Stimulated activated CD4-positive, alpha-beta T cell treated with anti-CD3 and anti-CD28 coated beads, Interleukin-1b, Interleukin-23, amount 100 ng/mL, for 1 hour (primary cell): ENCODE measurements at regions not wholly inside any gene's neighbourhood (a gene's known extent, or its start where the extent isn't known, plus 50 kb on each side); places are given as distances from the start of the nearest gene placed in this dataset.

Experiments used
- DNase-seq, 2 donors: peaks; one replicate each; pipeline ENCODE4 v3.0.0-alpha.2; 2020; ENCODE audit warnings: low read depth in 2 of 2

DNA sequence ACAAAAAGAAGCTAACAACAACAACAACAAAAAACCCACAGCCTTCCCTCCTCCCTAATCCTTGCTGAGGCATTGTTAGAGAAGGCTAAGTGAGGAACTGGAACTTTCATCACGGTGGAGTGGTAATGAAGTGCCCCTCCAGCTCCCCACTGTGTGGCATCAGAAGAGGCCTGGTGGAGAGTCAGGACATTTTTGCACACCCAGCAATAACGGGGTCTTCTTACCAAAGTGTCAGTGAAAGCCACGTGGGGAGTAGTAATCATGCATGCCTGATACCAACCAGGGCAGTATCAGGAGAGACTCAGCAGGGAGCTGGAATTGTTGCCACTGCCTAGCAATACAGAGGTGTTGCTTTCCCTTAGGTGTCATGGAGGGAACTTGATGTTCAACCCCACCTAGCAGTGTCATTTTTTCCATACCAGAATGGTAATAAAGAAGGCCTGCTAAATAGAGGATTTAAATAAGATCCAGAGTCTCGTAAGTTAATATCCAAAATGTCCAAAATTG is 299.7 kb upstream of the RGS6 start:
- no peak for DNase-seq

DNA sequence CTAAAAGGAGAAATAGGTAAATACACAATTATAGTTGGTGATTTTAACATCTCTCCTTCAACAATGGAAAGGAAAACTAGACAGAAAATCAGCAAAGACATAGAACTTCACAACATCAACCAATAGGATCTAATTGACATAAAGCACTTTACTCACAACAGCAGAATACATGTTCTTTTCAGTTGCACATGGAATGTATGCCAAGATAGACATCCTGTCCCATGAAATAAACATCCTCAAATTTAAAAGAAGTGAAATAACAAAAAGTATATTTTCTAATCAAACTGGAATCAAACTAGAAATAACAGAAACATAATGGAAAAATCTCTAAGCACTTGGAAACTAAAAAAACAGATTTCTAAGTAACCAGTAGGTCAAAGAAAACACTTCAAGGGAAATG is 296.2 kb upstream of the RGS6 start:
- no peak for DNase-seq

DNA sequence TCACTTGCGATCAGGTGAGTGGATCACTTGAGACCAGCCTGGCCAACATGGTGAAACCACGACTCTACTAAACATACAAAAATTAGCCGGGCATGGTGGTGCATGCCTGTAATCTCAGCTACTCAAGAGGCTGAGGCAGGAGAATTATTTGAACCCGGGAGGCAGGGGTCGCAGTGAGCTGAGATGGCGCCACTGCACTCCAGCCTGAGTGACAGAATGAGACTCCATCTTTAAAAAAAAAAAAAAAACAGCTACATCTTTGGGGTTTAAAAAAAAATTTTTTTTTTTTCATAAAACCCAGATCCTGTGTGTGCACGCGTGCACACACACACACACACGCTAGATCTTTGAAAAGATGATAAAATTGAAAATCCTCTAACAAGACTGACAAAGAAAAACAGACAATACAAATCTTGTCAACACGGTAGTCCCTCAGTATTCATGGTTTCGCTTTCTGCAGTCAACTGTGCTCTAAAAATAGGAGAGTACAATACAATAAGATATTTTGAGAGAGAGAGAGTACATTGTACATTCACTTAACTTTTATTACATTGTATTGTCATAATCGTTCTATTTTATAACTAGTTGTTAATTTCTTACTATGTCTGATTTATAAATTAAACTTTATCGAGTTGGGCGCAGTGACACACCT is 295.3 kb upstream of the RGS6 start:
- no peak for DNase-seq

DNA sequence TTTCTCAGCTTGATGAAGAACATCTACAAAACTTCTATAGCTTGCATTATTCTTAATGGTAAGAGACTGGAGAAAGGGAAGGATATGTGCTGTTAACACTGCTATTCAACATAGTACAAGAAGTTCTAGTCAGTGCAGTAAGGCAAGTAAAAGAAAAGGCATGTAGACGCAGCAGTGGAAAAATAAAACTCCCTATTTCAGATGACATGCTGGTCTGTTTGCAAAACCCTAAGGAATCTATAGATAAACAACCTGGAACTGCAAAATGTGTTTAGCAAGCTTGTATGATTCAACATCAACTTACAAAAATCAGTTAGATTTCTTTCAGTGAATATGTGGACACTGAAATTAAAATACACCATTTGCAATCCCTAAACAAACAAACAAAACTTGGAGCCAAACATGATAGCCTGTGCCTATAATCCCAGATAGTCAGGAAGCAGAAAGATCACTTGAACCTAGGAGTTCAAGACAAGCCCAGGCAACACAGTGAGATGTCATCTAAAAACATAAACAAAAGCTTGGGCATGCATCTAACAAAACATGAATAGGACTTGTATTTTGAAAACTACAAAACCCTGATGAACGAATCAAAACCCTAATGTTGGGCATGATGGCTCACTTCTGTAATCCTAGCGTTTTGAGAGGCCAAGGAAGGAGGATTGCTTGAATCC is 293.6 kb upstream of the RGS6 start:
- no peak for DNase-seq

DNA sequence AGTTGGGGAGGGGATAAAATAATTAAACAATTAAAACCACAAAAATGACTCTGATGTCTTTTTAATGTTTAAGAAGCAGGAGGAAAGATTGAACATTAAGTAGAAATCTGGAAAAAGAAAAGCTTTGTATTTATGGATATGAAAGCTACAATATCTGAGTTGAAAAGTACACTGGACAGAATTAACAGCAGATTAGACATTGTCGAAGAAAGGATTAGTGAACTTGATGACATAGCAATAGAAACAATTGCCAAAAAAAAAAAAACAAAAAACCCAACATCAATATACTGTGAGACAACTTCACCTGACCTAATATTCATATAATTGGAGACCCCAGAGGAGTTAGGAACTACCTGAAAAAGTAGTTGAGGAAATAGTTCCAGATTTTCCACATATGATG is 289.5 kb upstream of the RGS6 start:
- DNase-seq = no peak

DNA sequence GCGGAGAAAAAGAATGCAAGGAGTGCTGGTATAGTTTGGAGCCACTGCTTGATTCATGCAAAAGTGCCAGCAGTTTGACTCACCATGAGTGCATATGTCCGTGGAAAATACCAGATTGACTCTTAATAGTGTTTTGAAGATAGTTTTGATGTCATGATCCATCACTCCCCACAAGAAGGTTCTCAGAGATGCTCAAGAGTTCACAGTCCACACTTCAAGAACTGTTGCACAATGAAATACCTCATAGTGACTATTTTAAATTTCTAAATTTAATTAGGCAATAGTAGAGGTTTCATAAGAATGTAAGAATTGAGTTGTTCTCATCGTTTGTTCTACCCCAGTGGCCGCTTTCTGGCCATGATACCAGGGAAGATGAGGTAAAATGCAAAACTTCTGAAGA is 286.6 kb upstream of the RGS6 start:
- no peak for DNase-seq

DNA sequence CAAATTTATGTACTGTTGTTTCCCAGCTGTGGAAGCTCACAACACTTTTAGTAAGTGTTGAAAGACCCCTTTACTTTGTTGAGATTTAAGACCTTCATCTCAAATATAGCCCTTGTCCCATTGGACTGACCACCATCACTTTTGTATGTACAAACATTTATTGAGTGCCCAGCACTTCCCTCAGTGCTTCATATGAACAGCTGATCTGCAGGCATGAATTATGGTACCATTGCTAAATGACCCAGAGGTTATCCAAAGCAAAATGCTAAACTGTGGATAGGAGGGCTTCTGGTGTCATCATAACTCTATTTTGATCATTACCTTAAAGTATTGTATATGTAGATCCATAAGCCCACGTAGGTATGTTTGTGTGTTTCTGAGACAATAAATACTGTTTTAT is 285.7 kb upstream of the RGS6 start:
- no peak for DNase-seq

DNA sequence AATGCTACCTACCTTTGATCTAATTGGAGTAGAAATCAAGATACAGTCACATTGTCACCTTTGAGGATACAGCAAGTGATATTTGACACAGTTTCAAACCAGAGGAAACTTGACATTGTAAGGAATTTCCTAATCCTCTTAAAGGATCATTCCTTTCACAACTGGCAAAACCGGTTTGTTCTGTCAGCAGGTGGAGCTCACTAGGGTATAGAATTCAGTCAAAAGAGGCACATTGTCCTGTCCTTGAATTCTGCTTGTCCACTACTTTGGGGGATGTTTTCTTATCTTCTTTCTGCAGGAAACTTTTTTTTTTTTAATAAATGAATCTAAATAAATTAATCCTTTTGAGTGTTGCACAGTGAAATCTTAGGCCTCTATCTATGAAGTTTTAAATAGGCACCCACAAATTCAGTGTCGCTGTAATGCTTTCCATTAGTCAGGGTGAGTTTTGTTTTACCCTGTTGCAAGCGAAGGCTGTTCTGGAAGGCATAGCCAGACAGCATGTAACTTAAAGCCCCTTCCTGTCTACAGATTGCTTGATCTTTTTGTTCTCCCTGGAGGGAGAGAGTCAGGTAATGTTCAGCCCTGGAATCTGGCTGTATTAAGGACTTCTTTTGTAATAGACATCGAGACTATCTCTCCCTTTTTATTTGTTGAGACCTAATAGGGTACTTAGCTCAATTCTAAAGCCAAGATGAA is 285.0 kb upstream of the RGS6 start:
- DNase-seq = no peak

DNA sequence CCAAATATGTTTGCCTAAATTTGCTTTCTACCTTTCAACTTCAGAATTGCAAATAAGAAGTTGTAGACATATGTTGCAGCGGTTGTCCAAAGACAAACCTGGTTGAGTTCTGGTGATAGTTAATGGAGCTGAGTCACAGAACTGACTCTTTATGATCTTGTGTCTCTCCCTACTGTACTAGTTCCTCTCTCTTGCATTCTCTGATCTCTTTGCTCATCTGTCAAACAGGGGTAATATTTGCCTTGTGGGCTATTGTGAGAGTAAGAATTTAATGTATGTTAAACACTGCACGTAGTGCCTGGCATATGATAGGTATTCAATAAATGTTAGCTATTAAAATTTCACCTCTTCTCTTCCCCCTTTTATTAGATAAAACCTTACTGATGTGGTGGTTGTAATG is 283.5 kb upstream of the RGS6 start:
- DNase-seq = no peak

DNA sequence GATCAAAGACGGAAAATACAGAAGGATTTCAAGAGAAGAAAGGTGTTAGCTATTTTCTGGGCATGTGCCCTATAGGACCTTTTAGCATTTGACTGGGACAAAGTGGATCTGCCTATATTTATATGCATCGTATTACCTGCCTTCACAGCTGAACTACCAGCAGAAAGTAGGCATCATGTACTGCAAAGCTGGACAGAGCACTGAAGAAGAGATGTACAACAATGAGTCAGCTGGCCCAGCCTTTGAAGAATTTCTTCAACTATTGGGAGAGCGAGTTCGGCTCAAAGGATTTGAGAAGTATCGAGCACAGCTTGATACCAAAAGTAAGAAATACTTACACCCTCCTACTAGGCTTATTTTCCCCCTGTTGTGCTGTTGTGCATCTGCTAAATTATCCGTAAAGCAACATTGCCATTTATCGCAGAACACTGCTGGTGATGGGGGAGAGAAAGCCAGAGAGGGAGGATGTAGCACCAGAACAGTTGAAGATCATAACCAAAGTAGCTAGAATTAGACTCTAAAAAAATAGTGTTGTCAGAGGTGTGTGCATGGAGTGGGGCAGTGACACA is 282.0 kb upstream of the RGS6 start:
- DNase-seq = no peak

DNA sequence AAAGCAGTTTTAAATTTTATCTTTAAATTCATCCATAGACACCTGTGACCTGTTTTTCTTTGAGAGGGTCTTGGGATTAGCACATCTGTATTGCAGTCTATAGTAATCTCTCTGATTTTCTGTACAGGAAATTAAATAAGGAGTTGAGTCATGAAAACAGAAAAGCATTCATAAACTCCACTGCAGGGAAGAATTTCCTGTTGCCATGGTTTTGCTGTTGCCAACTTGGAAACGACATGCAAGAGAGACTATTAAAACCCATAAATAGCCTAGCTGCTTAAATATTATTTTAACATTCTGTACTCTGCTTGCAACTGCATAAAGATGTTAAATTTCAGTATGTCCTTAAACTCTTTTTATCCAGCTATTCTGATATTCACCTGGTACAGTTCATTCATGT is 281.0 kb upstream of the RGS6 start:
- DNase-seq = no peak

DNA sequence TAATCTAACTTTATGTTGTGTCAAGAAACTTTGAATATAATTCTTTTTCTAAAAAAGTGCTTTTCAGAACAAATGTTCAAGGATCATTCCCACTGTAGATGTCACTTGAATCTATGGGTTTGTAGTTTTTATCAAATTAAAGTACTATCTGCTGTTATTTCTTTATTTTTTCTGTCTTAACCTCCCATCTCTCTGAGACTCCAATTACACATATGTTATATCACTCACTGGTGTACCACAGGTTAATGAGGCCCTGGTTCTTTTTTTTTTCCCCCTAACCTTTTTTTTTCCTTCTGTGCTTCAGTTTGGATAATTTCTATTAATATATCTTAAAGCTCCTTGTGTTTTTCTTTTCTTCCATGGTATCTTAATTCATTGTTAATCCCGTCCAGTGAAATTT is 279.9 kb upstream of the RGS6 start:
- DNase-seq = no peak

DNA sequence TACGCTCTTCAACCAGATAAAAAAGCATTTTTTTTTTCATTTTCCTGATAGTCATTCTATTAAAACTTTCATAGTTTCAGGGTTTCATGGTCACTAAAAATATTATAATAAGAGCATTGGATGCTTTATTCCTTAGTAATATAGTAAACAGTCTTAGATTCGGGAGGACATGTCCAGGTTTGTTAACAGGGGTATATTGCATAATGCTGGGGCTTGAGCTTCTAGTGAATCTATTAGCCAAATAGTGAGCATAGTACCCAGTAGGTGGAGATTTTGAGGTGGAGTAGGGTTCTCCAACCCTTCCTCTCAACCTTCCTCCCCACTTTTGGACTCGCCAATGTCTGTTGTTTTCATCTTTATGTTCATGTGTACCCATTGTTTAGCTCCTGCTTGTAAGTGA is 277.4 kb upstream of the RGS6 start:
- DNase-seq = no peak

DNA sequence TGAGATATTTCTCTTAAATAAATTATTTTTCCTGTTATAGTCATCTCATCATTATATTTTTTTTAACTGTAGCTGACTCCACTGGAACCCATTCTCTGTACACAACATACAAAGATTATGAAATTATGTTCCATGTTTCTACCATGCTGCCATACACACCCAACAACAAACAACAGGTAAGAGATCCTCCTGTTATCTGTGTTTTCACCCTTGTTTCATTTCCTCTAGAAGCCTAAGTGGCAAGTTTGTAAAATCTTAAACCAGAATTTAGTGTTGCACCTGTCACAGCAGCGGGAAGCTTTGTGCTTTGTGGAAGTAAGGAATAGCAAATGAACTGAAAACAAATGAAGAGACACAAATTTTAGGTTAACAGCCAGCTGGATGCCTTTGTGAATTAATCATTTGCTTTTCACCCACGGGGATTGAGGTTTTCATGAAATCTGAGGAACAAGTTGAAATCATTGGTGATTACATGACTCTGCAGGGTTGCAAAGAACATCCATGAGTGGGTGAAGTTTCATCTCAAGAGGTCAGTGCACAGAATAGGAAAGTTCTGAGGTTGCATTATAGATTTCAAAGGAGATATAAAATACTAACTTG is 273.9 kb upstream of the RGS6 start:
- DNase-seq = no peak

DNA sequence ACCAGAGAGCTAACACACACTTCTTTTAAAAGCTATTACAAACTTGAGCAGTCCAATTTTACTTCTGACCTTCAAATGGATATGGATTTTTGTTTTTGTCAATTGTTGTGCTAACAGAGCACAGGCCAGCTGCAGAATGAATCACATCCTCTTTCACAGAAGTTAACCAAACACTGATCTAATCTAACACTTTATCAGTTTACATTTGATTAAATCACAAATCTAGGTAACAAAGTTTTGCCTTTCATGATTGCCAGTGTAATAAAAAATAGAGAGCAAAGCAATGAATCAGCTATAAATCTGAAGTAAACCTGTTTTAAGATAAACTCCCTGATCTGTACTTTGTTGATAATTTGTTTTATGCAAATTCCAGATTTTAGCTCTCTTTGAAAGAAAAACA is 273.1 kb upstream of the RGS6 start:
- no peak for DNase-seq

DNA sequence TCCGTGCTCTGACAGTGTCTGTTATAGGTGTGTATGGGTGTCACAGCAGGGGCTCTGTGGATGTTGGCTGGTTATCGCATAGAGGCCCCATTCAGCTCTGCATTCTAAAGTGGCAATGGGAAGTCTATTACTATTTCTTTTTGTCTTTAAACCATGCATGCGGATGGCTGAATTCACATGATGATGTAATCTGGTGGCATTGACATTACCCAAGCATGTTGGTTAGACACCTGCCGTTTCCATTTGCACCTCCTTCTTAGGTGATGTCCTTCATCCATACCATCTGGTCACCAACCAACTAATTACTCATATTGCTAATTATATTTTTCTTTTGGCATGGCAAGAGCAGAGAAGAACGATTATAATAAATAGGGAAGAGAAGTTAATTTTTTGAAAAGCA is 270.8 kb upstream of the RGS6 start:
- no peak for DNase-seq

DNA sequence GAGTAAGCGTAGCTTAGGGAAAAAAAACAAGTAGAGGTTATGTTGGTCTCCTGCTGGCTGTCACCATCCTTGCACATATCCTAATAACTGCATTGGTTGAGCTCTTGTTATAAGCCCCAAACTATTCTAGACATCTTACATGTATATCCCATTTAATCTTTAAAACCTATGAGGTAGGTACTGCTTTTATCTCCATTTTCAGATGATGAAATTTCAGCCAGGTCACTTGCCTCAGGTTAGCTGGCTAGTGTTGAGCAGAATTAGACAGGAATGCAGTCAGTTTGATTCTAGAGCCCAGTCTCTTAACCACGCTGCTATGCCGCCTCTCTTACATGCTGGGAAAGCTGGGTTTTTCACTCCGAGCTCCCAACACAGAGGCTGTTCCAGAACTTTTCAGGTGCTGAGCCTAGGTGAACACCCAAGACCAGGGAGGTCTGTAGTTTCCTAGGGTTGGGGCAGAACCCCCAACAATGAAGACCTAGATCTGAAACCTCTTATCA is 269.9 kb upstream of the RGS6 start:
- no peak for DNase-seq

DNA sequence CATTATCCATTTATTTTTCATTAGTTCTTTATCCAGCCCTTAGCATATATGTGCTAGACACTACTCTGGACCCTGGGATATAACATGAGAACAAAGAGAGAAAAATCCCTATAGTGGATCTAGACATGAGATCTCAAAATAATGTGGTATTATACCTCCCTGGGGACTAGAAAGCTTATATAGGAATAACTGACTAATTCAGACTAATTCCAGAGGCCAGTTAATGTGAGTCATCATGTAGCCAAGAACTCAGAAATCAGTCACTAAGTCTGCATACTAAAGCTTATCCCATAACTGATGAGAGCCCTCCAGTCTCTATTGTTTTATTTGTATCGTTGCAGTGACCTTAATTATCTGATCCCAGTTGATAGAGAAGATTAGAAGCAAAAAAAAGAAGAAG is 267.1 kb upstream of the RGS6 start:
- no peak for DNase-seq

DNA sequence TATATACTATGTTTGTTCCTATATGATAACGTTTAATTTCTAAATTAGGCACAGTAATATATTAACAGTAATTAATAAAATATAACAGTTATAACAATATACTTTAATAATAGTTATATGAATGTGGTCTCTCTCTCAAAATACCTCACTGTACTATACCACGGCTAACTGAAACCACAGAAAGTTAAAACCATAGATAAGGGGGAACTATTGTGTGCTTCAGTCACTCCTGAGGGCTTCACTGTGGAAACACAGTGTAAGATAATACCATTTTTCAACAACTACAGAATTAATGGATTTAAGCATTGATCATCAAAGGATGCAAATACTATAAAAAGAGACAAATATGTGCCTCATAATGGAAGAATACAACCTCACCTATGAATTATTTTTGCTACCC is 266.4 kb upstream of the RGS6 start:
- DNase-seq = no peak

DNA sequence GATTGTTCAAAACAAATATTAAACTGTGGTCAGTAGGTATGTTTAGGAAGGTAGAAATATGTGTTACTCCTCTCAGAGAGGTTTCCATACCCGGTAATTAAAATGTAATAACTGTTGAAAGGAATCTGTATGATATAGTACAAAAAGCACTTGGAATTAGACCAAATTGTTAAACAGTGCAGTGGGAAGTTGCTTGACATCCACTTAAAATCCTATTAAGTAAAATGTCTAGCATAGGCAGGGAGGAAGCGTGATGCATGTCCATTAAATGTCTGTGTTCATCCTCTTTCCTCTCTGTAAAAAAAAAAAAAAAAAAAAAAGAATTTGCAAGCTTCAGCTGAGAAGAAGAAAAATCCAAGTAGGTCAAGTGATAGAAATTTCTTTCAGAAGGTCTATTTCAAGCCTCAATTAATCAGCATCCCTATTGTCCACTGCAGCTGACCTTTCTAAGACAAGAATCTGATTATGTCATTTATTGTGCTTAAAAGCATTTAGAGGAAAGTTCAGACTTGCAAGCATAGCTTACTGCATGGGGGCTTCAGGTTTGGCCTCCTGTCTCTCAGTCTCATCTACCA is 265.6 kb upstream of the RGS6 start:
- DNase-seq = no peak

DNA sequence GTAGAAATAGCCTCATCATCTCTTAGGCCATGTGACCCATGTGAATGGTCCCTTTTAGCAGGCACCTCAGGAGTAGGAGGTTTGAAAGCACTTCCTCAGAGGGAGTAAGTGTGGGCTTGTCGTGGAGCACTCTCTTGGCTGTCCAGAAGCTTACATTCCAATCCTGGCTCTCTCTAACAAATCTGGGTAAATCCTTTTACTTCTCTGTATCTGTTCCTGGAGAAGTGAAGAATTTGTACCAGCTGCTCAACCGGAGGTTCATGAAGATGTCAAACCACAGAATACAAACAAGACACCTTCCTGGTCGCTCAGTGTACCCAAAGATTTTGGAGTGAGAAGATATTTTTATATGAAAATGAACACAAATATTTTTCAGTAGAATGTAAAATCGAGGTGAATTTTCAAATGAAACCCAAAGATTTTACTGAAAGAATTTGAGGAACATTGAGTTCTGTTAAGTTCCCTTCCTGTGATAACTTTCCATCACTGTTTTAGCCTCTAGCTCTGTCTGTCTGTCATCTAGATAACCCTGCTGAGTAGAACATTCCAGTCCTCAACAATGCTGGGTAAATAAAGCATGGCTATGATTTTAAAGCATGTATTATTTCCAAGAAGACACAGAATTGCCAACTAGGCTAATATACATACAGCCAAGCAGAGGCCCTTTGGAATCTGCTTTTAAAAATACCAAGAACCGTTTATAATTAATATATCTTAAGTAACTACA is 263.9 kb upstream of the RGS6 start:
- no peak for DNase-seq
